ENCODE measurements at regions not wholly inside any gene's neighbourhood (a gene's known extent, or its start where the extent isn't known, plus 50 kb on each side); places are given as distances from the start of the nearest gene placed in this dataset.
A peak's percentile ranks its signal among the peaks of the same experiment; 100 is the strongest.

DNA sequence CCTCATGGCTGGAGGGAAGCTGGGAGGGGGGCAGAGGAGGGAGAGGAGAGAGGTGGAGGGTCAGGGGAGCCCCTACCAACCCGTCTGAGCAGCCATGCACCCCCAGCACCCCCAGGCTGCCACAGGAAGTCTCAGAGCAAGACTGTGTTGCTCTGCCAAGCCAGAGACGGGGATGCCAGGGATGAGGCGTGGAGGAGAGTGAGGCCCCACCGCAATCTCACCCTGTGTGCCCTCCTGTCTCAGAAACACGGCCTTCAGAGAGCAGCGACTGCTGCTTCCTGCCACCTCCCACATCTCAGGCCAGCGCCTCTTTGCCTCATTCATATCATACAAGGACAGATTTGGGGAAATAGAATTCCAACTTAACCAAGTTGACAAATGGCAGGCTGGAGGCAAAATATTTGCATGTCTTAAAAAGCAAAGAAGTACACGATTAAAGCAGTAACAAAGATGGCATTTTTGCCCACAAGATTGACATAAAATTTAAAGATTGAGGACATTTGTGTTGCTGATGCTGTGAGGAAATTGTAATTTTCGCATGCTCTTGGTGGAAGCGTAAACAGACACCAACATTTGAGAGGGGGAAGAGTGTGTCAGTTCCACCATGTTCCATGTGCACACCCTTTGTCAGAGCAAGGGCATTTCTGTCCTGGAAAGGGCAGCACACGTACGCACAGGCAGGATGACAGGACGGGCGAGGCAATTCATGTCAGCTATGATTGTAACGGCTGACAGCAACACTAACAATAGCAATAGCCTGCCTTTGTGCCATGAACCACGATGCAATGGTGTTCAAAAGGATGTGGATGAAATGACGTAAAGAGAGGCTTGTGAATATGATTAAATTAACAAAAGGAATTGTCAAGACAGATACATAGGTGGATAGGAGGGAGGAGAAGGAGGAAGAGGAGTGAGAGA lies 59.0 kb upstream of the BACE2 start:
- H3K4me3 Mint-ChIP-seq = peak overlapping the region in 1 of 8 donors; percentile 73
- no peaks in the 10 kb centered on the region for H3K36me3 Mint-ChIP-seq
- H3K27me3 Mint-ChIP-seq = peaks cover 26 to 59% (median 40%) of the 10 kb centered on the region in 3 donors
- H3K9me3 Mint-ChIP-seq = peaks cover 0 to 10% (median 3%) of the 10 kb centered on the region in 7 donors
- H3K27ac Mint-ChIP-seq = peak overlapping the region in 2 of 6 donors; percentile 1 to 42
- H3K4me1 Mint-ChIP-seq = peaks cover 14 to 24% (median 18%) of the 10 kb centered on the region in 3 donors
- no peak for ATAC-seq (ENCODE audit: low read depth in 2 of 2)
- DNase-seq = no peak

DNA sequence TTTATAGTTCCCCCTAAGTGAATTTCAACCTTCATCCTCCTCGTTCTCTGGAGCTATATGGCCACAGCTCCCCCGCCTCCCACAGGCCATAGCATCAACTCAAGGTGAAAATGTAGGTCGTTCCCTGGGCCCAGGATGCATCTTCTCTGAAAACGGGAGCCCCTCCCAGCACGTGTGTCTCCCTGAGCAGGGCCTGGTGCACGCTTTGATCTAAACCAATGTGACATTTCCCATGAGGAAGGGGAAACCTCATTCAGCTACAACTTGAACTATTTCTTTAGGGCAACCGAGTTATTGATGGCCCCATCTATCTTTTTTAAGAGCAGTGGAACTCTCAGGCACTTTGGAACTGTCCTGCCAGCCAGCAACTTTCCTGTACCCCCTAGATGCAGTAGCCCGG lies 57.8 kb upstream of the BACE2 start:
- Mint-ChIP-seq H3K4me3 (no peak overlapping the region), H3K36me3 (no peaks in the 10 kb centered on the region), H3K4me1 (peaks cover 14 to 24% (median 18%) of the 10 kb centered on the region in 3 donors), H3K9me3 (peaks cover 0 to 6% (median 0%) of the 10 kb centered on the region in 7 donors), H3K27me3 (peaks cover 16 to 49% (median 32%) of the 10 kb centered on the region in 3 donors), H3K27ac (no peak overlapping the region)
- ATAC-seq (ENCODE audit: low read depth in 2 of 2) (no peak), DNase-seq (no peak)

DNA sequence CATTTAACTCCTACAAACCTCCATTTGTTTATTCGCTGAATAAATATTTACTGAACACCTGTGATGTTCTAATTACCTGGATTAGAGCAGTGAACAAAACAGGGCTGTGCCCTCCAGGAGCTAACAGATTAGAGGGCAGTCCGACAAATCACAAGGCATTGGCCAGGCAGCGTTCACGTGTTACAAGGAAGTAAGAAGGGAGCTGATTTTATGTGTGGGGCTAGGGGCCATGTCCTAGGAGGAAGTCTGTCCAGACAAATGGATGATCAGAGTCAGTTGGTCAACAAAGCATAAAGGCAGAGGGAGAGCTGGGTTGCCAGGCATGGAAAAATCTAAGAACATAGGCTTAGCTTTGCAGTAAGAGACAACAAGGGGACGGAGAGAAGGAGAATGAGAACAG lies 57.3 kb upstream of the BACE2 start:
- Mint-ChIP-seq H3K27me3 (peaks cover 16 to 44% (median 32%) of the 10 kb centered on the region in 3 donors), H3K9me3 (peaks cover 0 to 6% (median 0%) of the 10 kb centered on the region in 7 donors), H3K4me3 (peak overlapping the region in 1 of 8 donors; percentile 3), H3K4me1 (peaks cover 14 to 24% (median 18%) of the 10 kb centered on the region in 3 donors), H3K27ac (peak overlapping the region in 1 of 6 donors; percentile 6), H3K36me3 (no peaks in the 10 kb centered on the region)
- DNase-seq (no peak), ATAC-seq (ENCODE audit: low read depth in 2 of 2) (no peak)

DNA sequence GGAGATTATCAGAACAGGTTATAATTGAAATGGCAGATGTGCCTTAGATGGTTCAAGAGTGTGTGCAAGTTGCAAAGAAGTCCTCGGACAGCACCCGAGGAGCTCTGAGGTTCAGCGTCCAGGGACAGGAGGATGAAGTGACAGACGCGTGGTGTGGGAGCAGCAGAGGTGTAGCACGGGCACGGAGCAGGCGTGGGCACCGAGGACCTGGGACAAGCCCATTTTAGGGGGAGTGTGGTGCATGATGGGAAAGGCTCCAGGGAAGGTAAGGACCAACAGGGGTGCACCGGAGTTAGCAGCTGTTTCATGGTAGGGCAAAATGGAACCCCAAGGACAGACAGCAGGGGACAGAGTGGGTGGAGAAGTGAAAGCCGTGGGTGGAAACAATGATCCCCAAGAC lies 56.3 kb upstream of the BACE2 start:
- H3K27me3 Mint-ChIP-seq = peaks cover 10 to 43% (median 32%) of the 10 kb centered on the region in 3 donors
- H3K4me1 Mint-ChIP-seq = peaks cover 14 to 24% (median 18%) of the 10 kb centered on the region in 3 donors
- H3K9me3 Mint-ChIP-seq = peaks cover 0 to 6% (median 0%) of the 10 kb centered on the region in 7 donors
- ATAC-seq (ENCODE audit: low read depth in 2 of 2) = no peak
- H3K36me3 Mint-ChIP-seq = no peaks in the 10 kb centered on the region
- DNase-seq = no peak
- peak overlapping the region in 1 of 6 donors; percentile 26 for H3K27ac Mint-ChIP-seq
- peak overlapping the region in 5 of 8 donors; percentile 47 to 79 (median 55) for H3K4me3 Mint-ChIP-seq

DNA sequence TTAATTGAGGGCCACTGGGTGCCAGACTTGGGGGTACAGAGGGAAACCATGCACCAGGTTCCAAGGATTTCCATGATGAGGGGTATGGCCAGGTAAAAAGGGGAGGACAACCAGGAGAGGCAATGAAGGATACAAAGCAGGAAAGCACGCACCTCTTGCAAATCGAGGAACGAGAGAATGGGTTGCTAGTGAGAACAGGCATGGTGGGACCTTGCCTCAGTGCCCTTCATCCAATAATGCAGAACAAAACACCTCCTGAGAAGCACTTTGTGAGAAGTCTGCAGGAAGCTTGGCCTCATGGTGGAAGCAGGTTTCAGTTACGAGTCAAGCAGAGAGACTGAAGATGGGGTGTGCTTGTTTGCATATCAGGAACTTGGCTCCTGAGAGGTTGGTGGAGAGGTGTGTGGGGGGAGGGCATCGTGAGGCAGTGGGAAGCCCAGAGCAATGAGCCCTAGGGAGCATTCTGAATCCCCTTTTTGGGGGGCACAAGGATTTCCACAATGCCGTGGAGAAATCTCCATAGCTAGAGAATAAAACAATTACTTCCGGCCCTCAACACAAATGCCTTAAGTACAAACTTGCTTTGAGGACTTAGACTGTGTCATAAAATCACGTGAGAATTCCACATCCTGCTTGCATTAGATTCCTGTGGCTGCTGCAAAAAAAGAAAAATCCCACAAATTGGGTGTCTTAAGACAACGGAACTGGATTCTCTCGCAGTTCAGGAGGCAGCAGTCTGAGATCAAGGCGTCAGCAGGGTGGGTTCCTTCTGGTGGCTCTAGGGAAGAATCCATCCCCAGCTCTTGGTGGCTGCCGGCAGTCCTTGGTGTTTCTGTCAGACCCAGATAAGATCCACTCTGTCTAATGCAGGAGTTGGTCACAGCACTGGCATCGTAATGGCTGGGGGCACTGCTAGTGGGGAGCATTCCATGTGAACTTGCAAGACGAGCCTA lies 54.9 kb upstream of the BACE2 start:
- peaks cover 14 to 24% (median 18%) of the 10 kb centered on the region in 3 donors for H3K4me1 Mint-ChIP-seq
- H3K27me3 Mint-ChIP-seq = peaks cover 7 to 43% (median 31%) of the 10 kb centered on the region in 3 donors
- no peak for DNase-seq
- H3K36me3 Mint-ChIP-seq = no peaks in the 10 kb centered on the region
- peaks cover 0 to 6% (median 0%) of the 10 kb centered on the region in 7 donors for H3K9me3 Mint-ChIP-seq
- peak in 1 of 2 donors; percentile 33 for ATAC-seq (ENCODE audit: low read depth in 2 of 2)
- H3K4me3 Mint-ChIP-seq = peak overlapping the region; percentile 60 to 89 (median 76)
- H3K27ac Mint-ChIP-seq = no peak overlapping the region

DNA sequence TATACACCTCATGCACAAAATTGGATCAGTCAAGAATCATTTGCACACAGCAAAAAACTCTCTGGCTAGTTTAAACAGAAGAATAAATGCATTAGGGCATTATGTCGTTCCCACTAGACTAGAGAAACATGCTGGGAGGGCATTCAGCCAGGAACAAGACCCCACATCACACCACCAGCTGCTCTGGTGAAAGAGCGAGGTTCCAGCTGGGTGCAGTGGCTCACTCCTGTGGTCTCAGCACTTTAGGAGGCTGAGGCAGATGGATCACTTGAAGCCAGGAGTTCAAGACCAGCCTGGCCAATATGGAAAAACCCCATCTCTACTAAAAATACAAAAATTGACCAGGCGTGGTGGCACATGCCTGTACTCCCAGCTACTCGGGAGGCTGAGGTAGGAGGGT lies 52.1 kb upstream of the BACE2 start:
- Mint-ChIP-seq H3K9me3 (peaks cover 0 to 6% (median 0%) of the 10 kb centered on the region in 7 donors), H3K4me1 (peaks cover 14 to 24% (median 18%) of the 10 kb centered on the region in 3 donors), H3K36me3 (no peaks in the 10 kb centered on the region), H3K27ac (no peak overlapping the region), H3K27me3 (peaks cover 5 to 29% (median 23%) of the 10 kb centered on the region in 3 donors), H3K4me3 (no peak overlapping the region)
- ATAC-seq (ENCODE audit: low read depth in 2 of 2) = no peak
- DNase-seq = no peak
